ENCODE measurements at regions not wholly inside any gene's neighbourhood (a gene's known extent, or its start where the extent isn't known, plus 50 kb on each side); places are given as distances from the start of the nearest gene placed in this dataset.
"Not testable (repeated sequence)": the region's sequence is repeated elsewhere in the genome, so short reads cannot be mapped to it uniquely, and the experiment has no call there.

- H3K27me3 ChIP-seq (ENCODE audit: low read depth), result no peaks in the 10 kb centered on the region
- no peak for DNase-seq
- no peaks in the 10 kb centered on the region for H3K4me1 ChIP-seq
- H3K36me3 ChIP-seq, result no peaks in the 10 kb centered on the region
- H3K4me3 ChIP-seq, result no peak overlapping the region
- no peak for TF ChIP-seq CTCF (IDR thresholded peaks at IDR 0.05)
- no peak for ATAC-seq
- no peaks in the 10 kb centered on the region for H3K9me3 ChIP-seq
- H3K27ac ChIP-seq, result no peak overlapping the region
- intact Hi-C loops (cut with DNase I), result no loop called here
Observed at GRCh38 chr9:73434826-73435225, 283.2 kb downstream of the ANXA1 start.

GRCh38 chr9:73437758-73438157, 286.1 kb downstream of the ANXA1 start:
- no peaks in the 10 kb centered on the region for H3K27me3 ChIP-seq (ENCODE audit: low read depth)
- H3K4me3 ChIP-seq, result no peak overlapping the region
- no peak for TF ChIP-seq CTCF (IDR thresholded peaks at IDR 0.05)
- H3K36me3 ChIP-seq, result no peaks in the 10 kb centered on the region
- ATAC-seq, result no peak
- no peak overlapping the region for H3K27ac ChIP-seq
- DNase-seq, result no peak
- no peaks in the 10 kb centered on the region for H3K4me1 ChIP-seq
- no peaks in the 10 kb centered on the region for H3K9me3 ChIP-seq
- intact Hi-C loops (cut with DNase I), result no loop called here

GRCh38 chr9:73439839-73440238, 288.2 kb downstream of the ANXA1 start:
- DNase-seq; H3K27me3 ChIP-seq (ENCODE audit: low read depth); intact Hi-C loops (cut with DNase I); ATAC-seq; H3K9me3 ChIP-seq; H3K4me1 ChIP-seq; H3K36me3 ChIP-seq; H3K4me3 ChIP-seq; H3K27ac ChIP-seq: not testable (repeated sequence)

- Histone ChIP-seq H3K4me3 (no peak overlapping the region), H3K9me3 (no peaks in the 10 kb centered on the region), H3K27me3 (ENCODE audit: low read depth) (no peaks in the 10 kb centered on the region), H3K4me1 (no peaks in the 10 kb centered on the region), H3K27ac (no peak overlapping the region), H3K36me3 (no peaks in the 10 kb centered on the region)
- intact Hi-C loops (cut with DNase I), result no loop called here
- no peak for TF ChIP-seq CTCF (IDR thresholded peaks at IDR 0.05)
- no peak for DNase-seq
- no peak for ATAC-seq
Observed at GRCh38 chr9:73441223-73441622, 289.6 kb downstream of the ANXA1 start.

GRCh38 chr9:73441890-73442818, 290.5 kb downstream of the ANXA1 start:
- Histone ChIP-seq H3K36me3 (no peaks in the 10 kb centered on the region), H3K4me3 (no peak overlapping the region), H3K27ac (no peak overlapping the region), H3K4me1 (no peaks in the 10 kb centered on the region), H3K27me3 (ENCODE audit: low read depth) (no peaks in the 10 kb centered on the region), H3K9me3 (no peaks in the 10 kb centered on the region)
- no peak for TF ChIP-seq CTCF (IDR thresholded peaks at IDR 0.05)
- ATAC-seq (no peak), DNase-seq (no peak)
- intact Hi-C loops (cut with DNase I), result no loop called here

GRCh38 chr9:73444821-73445220, 293.2 kb downstream of the ANXA1 start:
- Histone ChIP-seq H3K27me3 (ENCODE audit: low read depth) (no peaks in the 10 kb centered on the region), H3K4me1 (no peaks in the 10 kb centered on the region), H3K27ac (no peak overlapping the region), H3K4me3 (no peak overlapping the region), H3K9me3 (no peaks in the 10 kb centered on the region), H3K36me3 (no peaks in the 10 kb centered on the region)
- DNase-seq (no peak), ATAC-seq (no peak)
- TF ChIP-seq CTCF (IDR thresholded peaks at IDR 0.05), result no peak
- intact Hi-C loops (cut with DNase I), result no loop called here

GRCh38 chr9:73445384-73445783, 293.7 kb downstream of the ANXA1 start:
- H3K27ac ChIP-seq; H3K36me3 ChIP-seq; H3K27me3 ChIP-seq (ENCODE audit: low read depth); H3K4me3 ChIP-seq; H3K9me3 ChIP-seq; intact Hi-C loops (cut with DNase I); ATAC-seq; H3K4me1 ChIP-seq; DNase-seq: not testable (repeated sequence)

Measured in lower lobe of right lung (tissue), 2 donors.